HG03095 (cell line): ENCODE measurements at regions not wholly inside any gene's neighbourhood (a gene's known extent, or its start where the extent isn't known, plus 50 kb on each side); places are given as distances from the start of the nearest gene placed in this dataset.
"Not testable (repeated sequence)": the region's sequence is repeated elsewhere in the genome, so short reads cannot be mapped to it uniquely, and the experiment has no call there.

ENCODE experiments used
- ATAC-seq: cut with Tn5 transposase; IDR thresholded peaks from one replicate; pipeline ENCODE4 v1.9.1; 2021; ENCODE audit warnings: moderate library complexity; ENCODE audit not compliant: unreplicated experiment

DNA sequence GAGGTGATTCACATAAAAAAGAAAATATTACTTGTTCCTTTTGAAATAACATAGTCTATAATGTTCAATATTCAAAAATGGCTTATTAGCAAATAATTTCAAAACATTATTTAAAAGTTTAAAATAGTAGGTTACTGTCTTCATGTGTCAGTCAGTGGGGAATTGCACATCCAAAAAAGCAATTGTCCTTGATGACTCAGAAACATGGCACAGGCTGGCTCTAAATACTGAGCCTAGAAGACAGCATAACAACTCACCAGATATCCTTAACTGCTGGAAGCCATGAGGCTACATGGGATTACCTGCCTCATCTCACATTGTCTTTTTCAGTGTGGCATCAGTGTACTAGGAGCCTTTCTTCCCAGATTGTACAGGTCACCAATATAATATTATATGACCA, 439.5 kb upstream of the RGMB start:
- no peak for ATAC-seq

DNA sequence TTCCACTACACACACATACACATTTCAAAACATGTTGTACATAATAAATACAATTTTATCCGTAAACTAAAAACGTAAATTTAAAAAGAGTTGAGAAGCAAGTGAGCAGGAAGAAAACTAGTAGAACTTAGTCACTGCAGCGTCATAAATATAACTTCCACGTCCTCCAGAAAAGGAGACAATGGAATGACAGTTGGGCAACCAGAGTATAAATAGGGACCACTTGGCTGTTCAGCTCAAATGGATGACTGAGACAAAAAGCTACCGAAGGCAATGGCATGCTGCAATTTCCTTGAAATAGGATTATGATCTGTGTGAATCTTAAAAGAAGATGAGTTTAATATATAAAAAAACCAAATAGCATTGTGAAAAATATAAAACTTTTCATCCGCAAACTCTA, 438.5 kb upstream of the RGMB start:
- no peak for ATAC-seq

DNA sequence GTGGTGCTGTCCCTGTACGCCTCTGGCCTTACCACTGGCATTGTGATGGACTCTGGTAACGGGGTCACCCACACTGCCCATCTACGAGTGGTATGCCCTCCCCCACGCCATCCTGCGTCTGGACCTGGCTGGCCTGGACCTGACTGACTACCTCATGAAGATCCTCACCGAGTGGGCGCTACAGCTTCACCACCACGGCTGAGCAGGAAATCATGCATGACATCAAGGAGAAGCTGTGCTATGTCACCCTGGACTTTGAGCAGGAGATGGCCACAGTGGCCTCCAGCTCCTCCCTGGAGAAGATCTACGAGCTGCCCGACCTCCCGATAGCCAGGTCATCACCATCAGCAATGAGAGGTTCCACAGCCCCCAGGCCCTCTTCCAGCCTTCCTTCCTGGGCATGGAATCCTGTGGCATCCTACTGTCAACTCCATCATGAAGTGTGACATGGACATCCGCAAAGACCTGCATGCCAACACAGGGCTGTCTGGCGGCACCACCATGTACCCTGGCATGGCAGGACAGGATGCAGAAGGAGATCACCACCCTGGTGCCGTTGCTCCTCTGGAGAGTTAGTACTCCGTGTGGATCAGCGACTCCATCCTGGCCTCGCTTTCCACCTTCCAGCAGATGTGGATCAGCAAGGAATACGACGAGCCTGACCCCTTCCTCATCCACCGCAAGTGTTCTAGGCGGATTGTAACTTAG, 434.2 kb upstream of the RGMB start:
- no peak for ATAC-seq

DNA sequence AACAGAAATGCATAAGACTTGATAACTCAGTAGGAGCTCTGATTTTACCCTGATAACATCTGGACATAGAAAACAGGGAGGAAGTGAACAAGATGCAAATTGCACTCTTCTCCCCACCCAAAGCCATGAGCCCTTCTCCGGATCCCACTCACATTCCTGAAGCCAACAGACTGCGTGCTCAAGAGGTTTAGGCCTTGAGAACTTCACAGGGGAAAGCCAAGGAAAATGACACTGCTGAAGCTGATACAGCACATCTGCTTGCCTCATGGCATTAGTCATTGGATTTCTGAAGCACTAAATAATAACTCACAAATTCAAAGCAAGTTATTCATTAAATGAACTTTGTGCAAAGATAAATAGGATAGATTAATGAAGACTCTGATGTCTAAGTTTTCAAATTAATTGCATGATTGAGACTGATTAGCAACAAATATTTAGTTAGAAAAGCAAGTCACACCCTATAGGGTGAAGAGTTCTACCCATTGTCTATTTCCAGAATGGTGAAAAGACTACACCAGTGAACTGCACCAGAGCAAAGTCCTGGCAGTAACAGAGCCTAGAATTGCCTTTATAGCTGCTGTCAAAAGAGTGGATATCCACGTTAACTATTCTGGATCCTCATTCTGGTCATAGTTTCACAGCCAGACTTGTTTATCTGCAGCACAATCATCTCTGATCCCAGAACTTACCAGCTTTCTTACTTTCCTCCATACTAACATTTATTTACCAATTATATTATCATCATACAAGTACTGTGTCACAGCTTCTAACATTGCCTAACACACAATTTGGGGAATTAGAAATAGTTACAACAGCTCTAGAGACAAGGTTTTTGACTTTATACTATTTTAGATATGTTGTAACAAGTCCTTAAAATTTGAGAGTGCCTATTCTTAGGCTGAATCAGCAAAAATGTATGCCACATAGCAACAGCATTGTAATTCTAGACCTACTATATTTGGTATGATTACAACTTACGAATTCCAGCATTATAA, 432.1 kb upstream of the RGMB start:
- ATAC-seq = no peak

DNA sequence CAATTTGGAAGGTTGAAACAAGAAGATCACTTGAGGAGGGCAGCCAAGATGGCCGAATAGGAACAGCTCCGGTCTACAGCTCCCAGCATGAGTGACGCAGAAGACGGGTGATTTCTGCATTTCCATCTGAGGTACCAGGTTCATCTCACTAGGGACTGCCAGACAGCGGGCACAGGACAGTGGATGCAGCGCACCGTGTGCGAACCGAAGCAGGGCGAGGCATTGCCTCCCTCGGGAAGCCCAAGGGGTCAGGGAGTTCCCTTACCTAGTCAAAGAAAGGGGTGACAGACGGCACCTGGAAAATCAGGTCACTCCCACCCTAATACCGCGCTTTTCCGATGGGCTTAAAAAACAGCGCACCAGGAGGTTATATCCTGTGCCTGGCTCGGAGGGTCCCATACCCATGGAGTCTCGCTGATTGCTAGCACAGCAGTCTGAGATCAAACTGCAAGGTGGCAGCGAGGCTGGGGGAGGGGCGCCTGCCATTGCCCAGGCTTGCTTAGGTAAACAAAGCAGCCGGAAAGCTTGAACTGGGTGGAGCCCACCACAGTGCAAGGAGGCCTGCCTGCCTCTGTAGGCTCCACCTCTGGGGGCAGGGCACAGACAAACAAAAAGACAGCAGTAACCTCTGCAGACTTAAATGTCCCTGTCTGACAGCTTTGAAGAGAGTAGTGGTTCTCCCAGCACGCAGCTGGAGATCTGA, 430.4 kb upstream of the RGMB start:
- not testable (repeated sequence) for ATAC-seq

DNA sequence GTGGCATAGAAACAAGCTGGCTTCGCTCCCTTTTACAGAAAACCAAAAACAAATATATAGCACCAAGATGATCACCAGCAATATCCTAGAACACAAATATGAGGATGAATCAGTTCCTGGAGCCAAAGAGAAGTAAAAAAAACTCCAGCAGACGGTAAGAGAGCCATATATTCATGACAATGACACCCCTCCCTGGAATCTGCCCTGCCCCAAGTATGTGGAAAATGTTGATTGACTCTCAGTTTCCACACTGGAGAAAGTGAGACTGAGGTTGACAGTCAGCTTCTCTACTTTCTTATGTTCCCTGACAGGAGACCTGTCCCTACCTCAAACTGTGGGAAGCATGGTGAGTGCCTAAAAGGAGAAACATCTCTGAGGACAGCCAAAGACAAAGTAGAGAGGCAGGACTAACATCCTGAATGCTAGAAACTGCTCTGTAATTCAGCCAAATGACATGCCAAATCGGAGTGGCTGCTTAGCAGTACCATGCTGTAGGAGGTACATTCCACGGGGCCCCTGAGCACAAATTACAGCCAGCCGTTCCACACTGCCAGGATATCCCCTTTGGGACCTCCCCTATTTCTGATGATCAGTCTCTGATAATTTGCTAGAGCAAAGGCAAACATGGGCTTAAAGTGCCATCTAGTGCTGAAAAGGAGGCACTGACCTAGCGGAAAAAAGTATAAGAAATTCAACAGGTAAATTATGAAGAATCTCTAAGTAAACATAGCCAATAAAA, 424.0 kb upstream of the RGMB start:
- ATAC-seq = no peak

DNA sequence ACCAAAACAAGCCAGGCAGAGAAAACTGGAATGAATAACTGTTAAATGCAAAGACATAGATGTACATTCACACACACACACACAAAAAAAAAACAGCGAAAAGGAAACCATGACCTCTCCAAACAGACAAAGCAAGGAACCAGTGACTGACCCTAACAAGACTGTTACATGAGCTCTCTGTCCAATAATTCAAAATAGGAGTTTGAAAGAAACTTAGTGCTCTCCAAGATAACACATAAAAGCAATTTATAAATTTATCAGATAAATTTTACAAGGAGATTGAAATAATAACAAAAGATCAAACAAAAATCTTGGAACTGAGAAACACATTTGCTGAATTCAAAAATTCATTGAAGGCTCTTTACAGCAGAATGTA, 423.5 kb upstream of the RGMB start:
- ATAC-seq = no peak

DNA sequence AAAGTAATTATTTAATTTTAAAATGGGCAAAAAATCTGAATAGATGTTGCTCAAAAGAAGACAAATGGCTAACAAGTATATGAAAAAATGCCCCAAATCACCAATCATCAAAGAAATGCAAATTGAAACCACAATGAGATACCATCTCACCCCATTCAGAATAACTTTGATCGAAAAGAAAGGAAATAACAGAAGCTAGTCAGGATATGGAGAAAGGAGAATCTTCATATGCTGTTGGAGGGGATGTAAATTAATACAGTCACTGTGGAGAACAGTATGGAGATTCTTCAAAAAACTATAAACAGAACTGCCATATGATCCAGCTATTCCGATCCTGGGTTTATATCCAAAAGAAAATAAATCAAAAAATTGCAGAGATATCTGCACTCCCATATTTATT, 418.5 kb upstream of the RGMB start:
- no peak for ATAC-seq

DNA sequence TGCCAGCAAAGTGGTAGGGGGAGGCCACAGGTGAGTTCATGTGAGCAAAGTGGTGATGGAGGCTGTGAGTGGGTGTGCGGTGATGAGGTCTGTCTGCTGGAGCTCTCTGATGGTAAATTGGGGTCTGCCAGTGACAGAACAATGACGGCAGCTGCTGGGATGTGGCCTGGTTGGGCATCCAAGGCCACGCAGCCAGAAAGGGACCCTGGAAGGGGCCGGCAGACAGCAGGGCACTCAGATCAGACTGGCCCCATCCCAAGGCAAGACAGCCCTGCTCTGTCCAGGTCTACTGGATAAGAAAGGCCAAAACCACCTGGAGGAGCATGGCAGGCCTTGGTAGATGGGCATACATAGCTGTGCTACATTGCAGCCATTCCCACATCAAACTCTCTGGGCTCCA, 412.9 kb upstream of the RGMB start:
- ATAC-seq = no peak

DNA sequence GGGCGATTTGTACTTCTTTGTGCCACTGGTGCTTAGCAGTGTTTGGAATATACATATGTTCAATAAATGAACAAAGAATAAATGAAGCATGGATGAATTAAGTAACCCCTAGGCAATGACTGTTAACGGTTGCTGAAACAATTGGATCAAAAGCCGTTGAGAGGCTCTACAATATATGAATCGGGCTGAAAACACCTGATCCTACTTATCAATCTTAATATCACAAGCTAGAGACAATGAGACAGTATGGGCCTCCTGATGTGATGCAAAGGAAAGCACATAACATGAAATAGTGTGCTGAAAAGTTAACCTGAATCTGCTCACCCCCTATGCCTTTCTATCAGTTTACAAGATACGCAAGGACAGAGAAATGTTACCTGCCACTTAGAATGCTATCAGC, 410.3 kb upstream of the RGMB start:
- no peak for ATAC-seq

DNA sequence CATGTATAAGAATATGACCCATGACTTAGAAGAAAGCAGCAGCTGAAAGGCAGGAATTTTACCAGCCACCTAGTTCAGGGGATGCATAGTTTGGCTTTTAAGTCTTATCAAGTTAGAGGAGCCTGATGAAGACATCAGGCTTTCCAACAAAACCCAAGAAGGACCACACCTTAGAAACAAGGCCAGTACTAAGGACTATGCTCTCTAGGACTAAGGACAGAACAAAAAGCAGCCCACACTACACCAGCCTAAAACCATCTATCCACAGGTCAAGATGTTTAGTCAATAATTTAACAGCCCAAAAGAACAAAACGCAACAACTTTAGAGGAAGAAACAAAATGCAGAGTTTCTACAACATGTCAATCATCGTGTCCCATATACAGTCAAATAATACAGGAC, 408.9 kb upstream of the RGMB start:
- no peak for ATAC-seq

DNA sequence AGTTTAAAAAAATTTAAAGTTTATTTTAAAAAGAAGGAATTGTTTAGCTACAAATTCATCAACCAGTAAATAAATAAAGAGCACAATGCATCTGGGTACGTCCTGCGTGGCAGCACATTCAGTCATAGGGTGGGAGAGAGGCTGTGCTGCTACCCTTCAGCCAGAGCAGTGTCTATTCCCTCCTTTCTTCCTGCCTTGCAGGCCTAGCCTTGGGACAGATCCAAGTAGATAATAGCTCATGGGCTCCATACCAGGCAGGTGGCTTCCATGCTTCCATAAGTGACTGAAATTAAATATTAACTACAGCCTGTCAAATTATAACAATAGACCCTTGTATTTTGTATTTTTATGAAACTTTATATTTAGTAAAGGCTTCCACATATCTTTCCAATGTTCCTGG, 408.3 kb upstream of the RGMB start:
- no peak for ATAC-seq

DNA sequence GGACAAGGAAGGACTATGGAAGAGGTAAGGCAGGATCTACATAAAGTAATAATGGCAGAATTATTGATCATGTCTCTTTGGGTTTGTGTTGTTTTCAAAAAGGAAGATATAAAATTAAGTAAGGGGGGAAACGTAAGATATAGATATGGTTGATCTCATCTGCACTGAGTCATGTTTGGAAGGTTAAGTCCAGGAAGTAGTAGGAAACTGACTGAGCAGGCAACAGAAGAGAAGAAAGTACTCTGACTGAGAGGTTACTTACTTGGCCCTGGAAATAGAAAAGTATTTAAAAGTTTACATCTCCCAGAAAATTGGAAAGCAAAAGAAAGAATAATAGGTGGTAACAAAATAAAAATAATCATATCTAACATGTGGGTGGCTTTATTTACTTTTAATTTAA, 405.3 kb upstream of the RGMB start:
- ATAC-seq = no peak

DNA sequence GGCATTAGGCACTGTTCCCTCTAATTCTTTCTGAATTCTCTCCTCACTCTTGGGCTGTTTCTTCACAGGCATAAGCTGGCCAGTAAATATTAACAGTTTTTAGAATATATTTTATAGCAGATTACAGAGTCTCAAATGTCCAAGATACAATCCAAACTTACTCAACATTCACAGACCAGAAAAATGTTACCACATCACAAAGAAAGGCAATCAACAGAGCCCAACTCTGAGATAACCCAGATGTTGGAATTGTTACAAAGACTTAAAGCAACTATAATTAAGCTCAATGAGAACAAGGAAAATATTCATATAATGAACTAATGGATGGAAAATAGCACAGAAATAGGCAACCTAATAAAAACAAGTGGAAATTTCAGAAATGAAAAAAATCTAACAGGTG, 401.1 kb upstream of the RGMB start:
- ATAC-seq = no peak

DNA sequence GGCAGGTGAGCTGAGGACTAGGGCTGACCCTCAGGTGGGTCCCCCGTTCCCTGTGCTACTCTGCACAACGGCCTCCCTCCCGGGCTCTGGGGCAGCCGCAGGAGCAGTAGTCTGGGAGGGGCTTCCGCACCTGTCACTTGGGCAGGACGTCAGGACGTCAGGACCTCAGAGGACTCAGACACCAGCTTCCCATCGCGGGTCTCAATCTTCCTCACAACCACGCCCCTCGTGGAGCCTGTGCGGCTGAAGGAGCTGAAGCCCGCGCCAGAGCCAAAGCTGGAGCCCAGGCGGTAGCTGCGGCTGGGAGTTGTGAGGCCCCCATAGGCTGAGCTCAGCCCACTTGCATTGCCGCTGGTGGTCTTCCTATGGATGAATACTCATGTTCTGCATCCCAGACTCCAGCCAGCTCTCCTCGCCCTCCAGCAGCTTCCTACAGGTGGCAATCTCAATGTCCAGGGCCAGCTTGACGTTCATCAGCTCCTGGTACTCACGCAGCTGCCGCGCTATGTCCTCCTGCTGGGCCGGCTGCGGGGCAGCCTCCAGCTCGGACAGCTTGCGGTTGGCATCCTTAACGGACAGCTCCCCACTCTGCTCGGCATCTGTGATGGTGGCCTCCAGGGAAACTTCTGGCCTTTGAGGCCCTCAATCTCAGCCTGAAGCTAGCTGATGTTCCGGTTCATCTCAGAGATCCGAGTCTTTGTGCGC, 381.4 kb upstream of the RGMB start:
- no peak for ATAC-seq

DNA sequence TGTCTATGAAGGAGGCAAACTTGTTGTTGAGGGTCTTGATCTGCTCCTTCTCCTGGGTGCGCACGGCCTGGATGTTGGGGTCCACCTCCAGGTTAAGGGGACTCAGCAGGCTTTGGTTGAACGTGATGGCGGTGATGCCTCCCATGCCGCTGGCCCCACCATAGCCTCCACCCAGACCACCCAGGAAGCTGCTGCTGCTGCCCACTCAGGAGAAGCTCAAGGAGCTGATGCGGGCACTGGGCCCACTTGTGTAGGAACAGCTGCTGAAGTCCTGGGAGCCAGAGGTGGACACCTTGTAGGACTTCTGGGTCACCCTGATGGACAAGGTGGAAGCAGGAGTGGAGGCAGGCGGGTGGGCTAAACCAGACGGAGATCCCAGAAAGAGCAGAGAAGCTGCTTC, 380.3 kb upstream of the RGMB start:
- ATAC-seq = not testable (repeated sequence)

DNA sequence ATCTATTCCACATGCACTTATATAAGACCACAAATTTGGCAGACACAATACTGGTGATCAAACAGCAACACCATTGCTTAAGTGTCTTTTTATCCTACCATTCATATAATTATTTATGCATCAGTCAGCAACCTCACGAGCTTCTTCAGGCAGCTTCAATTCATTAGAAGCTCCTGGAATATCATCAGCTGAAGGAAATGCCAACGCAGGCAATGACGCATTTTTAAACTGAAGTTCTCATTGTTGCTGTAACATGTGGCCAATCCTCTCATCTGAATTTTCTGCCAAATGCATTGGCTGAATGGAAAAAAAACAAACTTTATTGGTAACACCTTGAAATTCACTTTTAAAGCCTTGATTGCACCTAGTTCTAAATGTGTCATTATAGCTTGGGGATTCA, 376.4 kb upstream of the RGMB start:
- no peak for ATAC-seq

DNA sequence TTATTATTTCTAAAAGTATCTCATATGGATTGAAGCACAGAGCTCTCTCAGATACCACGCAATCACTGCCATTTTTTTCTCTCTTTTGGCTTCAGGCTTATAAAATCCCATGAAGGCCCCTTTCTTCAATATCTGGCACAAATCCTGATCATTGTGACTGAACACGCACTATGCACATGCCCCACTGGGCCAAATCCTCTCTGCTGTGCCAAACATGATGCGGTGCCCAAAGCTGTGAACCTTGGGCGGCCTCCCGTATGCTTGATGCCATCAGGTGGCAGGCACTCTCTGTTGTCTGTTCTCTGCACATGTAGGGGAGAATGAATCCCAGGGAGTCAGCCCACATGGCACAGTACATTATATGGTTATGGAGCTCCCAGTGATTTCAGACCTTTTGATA, 375.0 kb upstream of the RGMB start:
- no peak for ATAC-seq

DNA sequence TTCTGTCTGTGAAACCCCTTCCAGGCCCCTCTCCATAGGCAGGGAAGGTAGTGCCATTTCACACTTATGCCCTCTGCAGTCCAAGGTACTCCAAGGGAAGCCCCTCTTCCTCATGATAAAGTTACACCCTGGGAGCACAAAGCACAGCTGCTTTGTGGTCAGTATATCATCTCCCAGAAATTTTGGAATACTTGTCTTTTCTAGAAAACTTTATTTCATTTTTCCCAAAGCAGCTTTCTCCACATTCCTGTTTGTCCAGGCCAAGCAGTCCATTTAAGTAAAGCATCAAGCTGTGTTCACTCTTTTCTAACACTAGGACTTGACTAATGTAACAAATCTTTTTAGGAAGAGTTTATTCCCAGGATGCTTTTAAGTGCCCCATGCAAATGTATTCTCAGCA, 371.8 kb upstream of the RGMB start:
- no peak for ATAC-seq

DNA sequence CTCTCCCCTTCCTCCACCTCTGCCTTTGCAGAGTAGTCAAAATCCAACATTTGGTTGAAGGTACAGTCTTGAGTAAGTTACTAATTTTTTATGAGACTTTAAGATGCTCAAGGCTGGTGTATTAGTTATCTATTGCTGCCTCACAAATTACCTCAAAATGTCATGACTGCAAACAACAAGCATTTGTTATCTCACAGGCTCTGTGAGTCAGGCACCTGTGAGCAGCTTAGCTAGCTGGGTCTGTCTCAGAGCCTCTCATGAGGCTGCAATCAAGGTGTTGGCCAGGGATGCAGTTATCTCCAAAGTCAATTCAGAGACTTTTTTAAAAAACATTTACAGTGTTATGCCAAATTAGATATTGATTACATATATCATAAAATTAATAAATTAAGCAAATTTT, 371.3 kb upstream of the RGMB start:
- no peak for ATAC-seq
